ENCODE measurements at regions not wholly inside any gene's neighbourhood (a gene's known extent, or its start where the extent isn't known, plus 50 kb on each side); places are given as distances from the start of the nearest gene placed in this dataset.

GRCh38 chr4:36461344-36461743 lies 179.9 kb downstream of the DTHD1 start:
- TF ChIP-seq CTCF (IDR thresholded peaks at IDR 0.05), result no peak
- TF ChIP-seq ZFX (IDR thresholded peaks at IDR 0.05; ENCODE audit: borderline replicate concordance), result no peak
- no peak overlapping the region for H3K27ac ChIP-seq

GRCh38 chr4:36467670-36468069 lies 186.3 kb downstream of the DTHD1 start:
- no peak overlapping the region for H3K27ac ChIP-seq
- TF ChIP-seq CTCF (IDR thresholded peaks at IDR 0.05), result no peak

- TF ChIP-seq CTCF (IDR thresholded peaks at IDR 0.05) (no peak), ZFX (IDR thresholded peaks at IDR 0.05; ENCODE audit: borderline replicate concordance) (no peak)
- no peak overlapping the region for H3K27ac ChIP-seq
Observed at GRCh38 chr4:36471903-36472302, 190.5 kb downstream of the DTHD1 start.

GRCh38 chr4:36476135-36476534 lies 194.7 kb downstream of the DTHD1 start:
- TF ChIP-seq ZFX (IDR thresholded peaks at IDR 0.05; ENCODE audit: borderline replicate concordance) (no peak), CTCF (IDR thresholded peaks at IDR 0.05) (no peak)
- H3K27ac ChIP-seq, result no peak overlapping the region

- TF ChIP-seq CTCF (IDR thresholded peaks at IDR 0.05), result no peak
- TF ChIP-seq ZFX (IDR thresholded peaks at IDR 0.05; ENCODE audit: borderline replicate concordance), result no peak
- H3K27ac ChIP-seq, result no peak overlapping the region
Observed at GRCh38 chr4:36477861-36478260, 196.4 kb downstream of the DTHD1 start.

- no peak for TF ChIP-seq CTCF (IDR thresholded peaks at IDR 0.05)
- TF ChIP-seq ZFX (IDR thresholded peaks at IDR 0.05; ENCODE audit: borderline replicate concordance), result no peak
- H3K27ac ChIP-seq, result no peak overlapping the region
Observed at GRCh38 chr4:36485885-36486284, 204.5 kb downstream of the DTHD1 start.

- TF ChIP-seq CTCF (IDR thresholded peaks at IDR 0.05), result no peak
- TF ChIP-seq ZFX (IDR thresholded peaks at IDR 0.05; ENCODE audit: borderline replicate concordance), result no peak
- no peak overlapping the region for H3K27ac ChIP-seq
Observed at GRCh38 chr4:36489798-36490197, 208.4 kb downstream of the DTHD1 start.
